ENCODE measurements at regions not wholly inside any gene's neighbourhood (a gene's known extent, or its start where the extent isn't known, plus 50 kb on each side); places are given as distances from the start of the nearest gene placed in this dataset.

DNA sequence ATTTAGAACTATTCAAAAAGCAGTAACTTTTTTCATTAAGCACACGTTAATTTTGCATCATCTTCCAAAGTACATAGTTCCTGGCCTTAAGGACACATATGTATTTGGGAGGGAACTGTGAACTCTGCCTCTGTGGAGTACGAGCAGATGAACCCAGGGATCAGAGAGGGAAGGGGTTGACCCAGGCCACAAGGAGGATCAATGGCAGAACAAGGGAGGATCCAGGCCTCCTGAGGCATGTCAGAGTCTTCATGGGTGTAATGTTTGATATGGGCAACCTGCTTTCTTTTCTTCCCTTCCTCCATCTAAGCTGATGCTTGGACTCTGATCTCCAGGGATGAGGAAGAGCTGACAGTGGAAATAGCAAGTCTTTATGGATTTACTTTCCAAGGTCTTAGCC is 164.0 kb downstream of the SH2D4B start:
- TF ChIP-seq, protein P1, sequence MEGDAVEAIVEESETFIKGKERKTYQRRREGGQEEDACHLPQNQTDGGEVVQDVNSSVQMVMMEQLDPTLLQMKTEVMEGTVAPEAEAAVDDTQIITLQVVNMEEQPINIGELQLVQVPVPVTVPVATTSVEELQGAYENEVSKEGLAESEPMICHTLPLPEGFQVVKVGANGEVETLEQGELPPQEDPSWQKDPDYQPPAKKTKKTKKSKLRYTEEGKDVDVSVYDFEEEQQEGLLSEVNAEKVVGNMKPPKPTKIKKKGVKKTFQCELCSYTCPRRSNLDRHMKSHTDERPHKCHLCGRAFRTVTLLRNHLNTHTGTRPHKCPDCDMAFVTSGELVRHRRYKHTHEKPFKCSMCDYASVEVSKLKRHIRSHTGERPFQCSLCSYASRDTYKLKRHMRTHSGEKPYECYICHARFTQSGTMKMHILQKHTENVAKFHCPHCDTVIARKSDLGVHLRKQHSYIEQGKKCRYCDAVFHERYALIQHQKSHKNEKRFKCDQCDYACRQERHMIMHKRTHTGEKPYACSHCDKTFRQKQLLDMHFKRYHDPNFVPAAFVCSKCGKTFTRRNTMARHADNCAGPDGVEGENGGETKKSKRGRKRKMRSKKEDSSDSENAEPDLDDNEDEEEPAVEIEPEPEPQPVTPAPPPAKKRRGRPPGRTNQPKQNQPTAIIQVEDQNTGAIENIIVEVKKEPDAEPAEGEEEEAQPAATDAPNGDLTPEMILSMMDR (IDR thresholded peaks at IDR 0.05), result no peak
- no peak for TF ChIP-seq EP300 (IDR thresholded peaks at IDR 0.05)
- TF ChIP-seq POLR2AphosphoS5 (IDR thresholded peaks at IDR 0.05), result no peak
- no peak for TF ChIP-seq POLR2A (IDR thresholded peaks at IDR 0.05; ENCODE audit: low read depth)

Data from esophagus muscularis mucosa (tissue), 4 donors.